ENCODE measurements at regions not wholly inside any gene's neighbourhood (a gene's known extent, or its start where the extent isn't known, plus 50 kb on each side); places are given as distances from the start of the nearest gene placed in this dataset.

DNA sequence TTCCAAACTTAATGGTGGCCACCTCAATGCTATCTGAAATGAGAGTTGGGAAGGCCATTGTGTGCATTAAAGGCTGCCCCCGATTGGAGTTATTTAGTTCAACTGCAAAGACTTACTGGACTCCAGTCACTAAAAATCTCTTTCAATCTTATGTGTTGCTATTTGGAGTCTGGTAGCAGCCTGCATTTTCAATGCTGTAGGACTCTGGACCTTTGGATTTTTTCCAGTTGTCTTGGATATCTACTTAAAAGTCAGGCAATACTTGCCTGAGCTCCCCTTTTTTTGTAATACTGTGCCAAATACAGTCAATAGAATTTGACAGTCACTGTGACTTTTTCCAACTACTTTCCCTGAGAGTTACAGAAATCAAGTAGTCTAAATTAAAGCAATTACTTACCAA lies 281.9 kb downstream of the TRIB2 start:
- H3K4me3 ChIP-seq (ENCODE audit: low read depth, low read length) = no peak overlapping the region
- TF ChIP-seq, protein P1, sequence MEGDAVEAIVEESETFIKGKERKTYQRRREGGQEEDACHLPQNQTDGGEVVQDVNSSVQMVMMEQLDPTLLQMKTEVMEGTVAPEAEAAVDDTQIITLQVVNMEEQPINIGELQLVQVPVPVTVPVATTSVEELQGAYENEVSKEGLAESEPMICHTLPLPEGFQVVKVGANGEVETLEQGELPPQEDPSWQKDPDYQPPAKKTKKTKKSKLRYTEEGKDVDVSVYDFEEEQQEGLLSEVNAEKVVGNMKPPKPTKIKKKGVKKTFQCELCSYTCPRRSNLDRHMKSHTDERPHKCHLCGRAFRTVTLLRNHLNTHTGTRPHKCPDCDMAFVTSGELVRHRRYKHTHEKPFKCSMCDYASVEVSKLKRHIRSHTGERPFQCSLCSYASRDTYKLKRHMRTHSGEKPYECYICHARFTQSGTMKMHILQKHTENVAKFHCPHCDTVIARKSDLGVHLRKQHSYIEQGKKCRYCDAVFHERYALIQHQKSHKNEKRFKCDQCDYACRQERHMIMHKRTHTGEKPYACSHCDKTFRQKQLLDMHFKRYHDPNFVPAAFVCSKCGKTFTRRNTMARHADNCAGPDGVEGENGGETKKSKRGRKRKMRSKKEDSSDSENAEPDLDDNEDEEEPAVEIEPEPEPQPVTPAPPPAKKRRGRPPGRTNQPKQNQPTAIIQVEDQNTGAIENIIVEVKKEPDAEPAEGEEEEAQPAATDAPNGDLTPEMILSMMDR (IDR thresholded peaks at IDR 0.05; ENCODE audit: low read depth, low read length) = no peak

- no peak overlapping the region for H3K4me3 ChIP-seq (ENCODE audit: low read depth, low read length)
- TF ChIP-seq, protein P1 (IDR thresholded peaks at IDR 0.05; ENCODE audit: low read depth, low read length) = no peak
Measured at GRCh38 chr2:13000664-13001363, 284.1 kb downstream of the TRIB2 start.

- no peak overlapping the region for H3K4me3 ChIP-seq (ENCODE audit: low read depth, low read length)
- TF ChIP-seq, protein P1 (IDR thresholded peaks at IDR 0.05; ENCODE audit: low read depth, low read length) = no peak
Measured at GRCh38 chr2:13001408-13001807, 284.7 kb downstream of the TRIB2 start.

DNA sequence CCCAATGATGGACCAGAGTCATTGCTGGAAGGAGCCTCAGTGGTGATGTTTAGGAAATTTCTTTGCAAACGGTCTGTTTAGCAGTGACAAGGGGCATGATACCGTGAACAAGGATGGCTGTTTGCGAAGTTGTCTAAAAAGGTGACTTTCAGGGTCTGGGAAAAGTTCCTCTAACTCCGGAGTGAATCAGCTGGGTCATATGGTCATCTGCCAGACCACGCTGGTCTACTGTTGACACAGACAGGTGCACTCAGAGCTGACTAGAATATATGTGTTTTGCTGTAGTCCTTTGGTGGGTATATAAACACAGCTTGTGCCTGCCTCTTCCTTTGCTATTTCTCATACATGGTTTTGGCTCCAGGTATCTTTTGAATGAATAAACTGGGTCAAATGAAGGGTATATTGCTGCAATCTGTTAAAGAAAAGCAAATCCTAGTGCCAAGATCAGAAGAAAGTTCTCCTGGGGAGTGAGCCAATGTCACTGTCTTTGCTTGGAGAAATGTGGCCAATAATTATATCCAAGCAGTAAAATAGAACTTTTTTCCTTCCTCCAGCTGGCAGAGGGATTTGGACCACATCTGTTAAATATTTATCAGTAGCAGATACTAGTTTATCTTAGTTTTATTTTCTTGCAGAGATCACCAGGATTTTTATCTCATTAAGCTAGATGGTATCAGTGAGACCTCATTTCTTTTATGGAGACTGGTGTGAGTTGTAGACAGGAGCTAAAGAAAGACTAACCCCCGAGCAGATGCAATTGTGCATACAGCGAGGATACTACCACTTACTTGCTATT lies 286.0 kb downstream of the TRIB2 start:
- TF ChIP-seq, protein P1 (IDR thresholded peaks at IDR 0.05; ENCODE audit: low read depth, low read length) = no peak
- H3K4me3 ChIP-seq (ENCODE audit: low read depth, low read length) = no peak overlapping the region

DNA sequence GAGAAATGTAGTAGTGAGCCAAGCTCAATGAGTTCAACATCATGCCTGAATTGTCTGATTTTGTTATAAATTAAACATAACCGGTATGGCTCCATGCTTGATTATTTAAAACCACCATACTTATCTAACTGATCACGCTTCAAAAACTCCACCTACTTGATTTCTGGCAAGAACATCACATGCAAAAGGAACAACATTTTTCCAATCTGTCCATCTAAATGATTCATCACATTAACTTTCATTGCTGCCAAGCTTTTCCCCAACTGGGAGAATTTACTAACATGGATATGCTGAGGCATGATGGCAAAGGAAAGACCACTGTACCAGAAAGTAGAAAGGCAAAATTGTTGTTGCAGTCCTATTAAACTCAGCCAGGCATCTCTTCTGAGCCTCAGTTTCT lies 286.8 kb downstream of the TRIB2 start:
- TF ChIP-seq, protein P1 (IDR thresholded peaks at IDR 0.05; ENCODE audit: low read depth, low read length) = no peak
- no peak overlapping the region for H3K4me3 ChIP-seq (ENCODE audit: low read depth, low read length)

DNA sequence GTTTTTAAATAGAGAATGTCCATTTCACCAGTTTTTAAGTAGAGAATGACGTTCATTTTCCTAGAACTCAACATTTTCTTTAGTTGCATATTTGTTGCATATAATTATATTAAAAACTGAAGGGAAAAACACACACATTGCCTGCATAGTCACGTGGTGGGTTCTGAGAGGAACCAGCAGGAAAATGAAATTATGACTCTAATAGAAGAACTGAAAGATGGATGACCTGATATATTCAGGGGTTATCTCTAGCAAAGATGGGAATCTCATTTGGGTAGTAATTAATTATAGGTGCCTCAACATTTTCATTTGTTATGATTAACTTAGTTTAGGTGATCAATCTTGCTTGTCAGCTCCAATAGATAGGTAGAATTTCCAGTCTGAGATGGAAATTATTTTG lies 288.3 kb downstream of the TRIB2 start:
- H3K4me3 ChIP-seq (ENCODE audit: low read depth, low read length) = no peak overlapping the region
- TF ChIP-seq, protein P1 (IDR thresholded peaks at IDR 0.05; ENCODE audit: low read depth, low read length) = no peak

DNA sequence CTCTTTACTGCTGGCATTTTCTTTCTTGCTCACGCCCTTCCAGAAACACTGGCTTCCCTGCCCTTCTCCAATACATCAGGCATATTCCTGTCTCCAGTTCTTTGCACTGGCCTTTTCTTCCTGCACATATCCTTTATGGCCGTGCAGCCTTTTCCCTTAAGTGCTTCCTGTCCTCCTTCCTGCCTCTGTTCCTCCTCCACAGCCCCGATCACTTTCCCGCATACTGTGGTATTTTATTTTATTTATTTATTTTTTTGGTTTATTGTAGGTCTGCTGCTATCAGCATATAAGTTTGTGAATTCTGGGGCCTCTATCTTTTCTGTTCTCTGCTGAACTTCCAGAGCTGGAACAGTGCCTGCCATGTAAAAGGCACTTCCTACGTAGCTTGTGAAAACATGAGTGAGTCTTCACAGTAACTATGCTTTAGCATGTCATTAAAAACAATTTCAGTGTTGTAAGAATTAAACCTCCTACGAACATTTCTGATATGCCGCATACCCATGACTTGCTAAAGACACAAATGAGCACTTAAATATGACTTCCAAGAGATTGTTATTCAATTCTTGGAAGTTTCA lies 289.1 kb downstream of the TRIB2 start:
- TF ChIP-seq, protein P1 (IDR thresholded peaks at IDR 0.05; ENCODE audit: low read depth, low read length) = no peak
- no peak overlapping the region for H3K4me3 ChIP-seq (ENCODE audit: low read depth, low read length)
